ENCODE measurements at regions not wholly inside any gene's neighbourhood (a gene's known extent, or its start where the extent isn't known, plus 50 kb on each side); places are given as distances from the start of the nearest gene placed in this dataset.

GRCh38 chr5:56740868-56741267 lies 74.5 kb upstream of the MAP3K1 start:
- Histone ChIP-seq H3K9me3 (ENCODE audit: insufficient read depth, low read depth) (no peaks in the 10 kb centered on the region), H3K79me2 (ENCODE audit: low read depth) (no peaks in the 10 kb centered on the region), H3K27ac (no peak overlapping the region), H4K20me1 (ENCODE audit: insufficient read depth) (no peaks in the 10 kb centered on the region), H3K4me2 (no peak overlapping the region), H3F3A (ENCODE audit: insufficient read depth, low read depth) (no peaks in the 10 kb centered on the region; the same call in 1 of the 2 replicates), H3K27me3 (ENCODE audit: insufficient read depth, low read depth) (no peaks in the 10 kb centered on the region), H3K9me2 (ENCODE audit: insufficient read depth) (no peaks in the 10 kb centered on the region; the same call in 1 of the 2 replicates), H3K4me3 (no peak overlapping the region), H2AFZ (no peak overlapping the region), H3K36me3 (ENCODE audit: low read depth) (no peaks in the 10 kb centered on the region), H3K4me1 (replicated peaks; ENCODE audit: insufficient read depth) (no peaks in the 10 kb centered on the region)
- ChIA-PET POLR2A (ENCODE audit: unreplicated experiment) (no interaction called here), CTCF (no interaction called here)
- no TSS peak for BruUV-seq (replicated peaks)
- intact Hi-C loops (cut with micrococcal nuclease; ENCODE audit: unreplicated experiment) = no loop called here
- no peak for TF ChIP-seq EZH2 (IDR thresholded peaks at IDR 0.05; ENCODE audit: low read depth)
- TF ChIP-seq CTCF (conservative IDR thresholded peaks at IDR 0.05) = no peak
- DNase-seq = no peak

GRCh38 chr5:56739990-56740389 lies 75.4 kb upstream of the MAP3K1 start:
- Histone ChIP-seq H2AFZ (no peak overlapping the region), H3F3A (ENCODE audit: insufficient read depth, low read depth) (no peaks in the 10 kb centered on the region; the same call in 1 of the 2 replicates), H4K20me1 (ENCODE audit: insufficient read depth) (no peaks in the 10 kb centered on the region), H3K4me3 (no peak overlapping the region), H3K9me2 (ENCODE audit: insufficient read depth) (no peaks in the 10 kb centered on the region; the same call in 1 of the 2 replicates), H3K27ac (no peak overlapping the region), H3K27me3 (ENCODE audit: insufficient read depth, low read depth) (no peaks in the 10 kb centered on the region), H3K36me3 (ENCODE audit: low read depth) (no peaks in the 10 kb centered on the region), H3K9me3 (ENCODE audit: insufficient read depth, low read depth) (no peaks in the 10 kb centered on the region), H3K4me1 (replicated peaks; ENCODE audit: insufficient read depth) (peaks cover 1% of the 10 kb centered on the region; the same call in 1 of the 2 replicates), H3K4me2 (no peak overlapping the region), H3K79me2 (ENCODE audit: low read depth) (no peaks in the 10 kb centered on the region)
- ChIA-PET POLR2A (ENCODE audit: unreplicated experiment) (interaction anchor here (0.5 to 0.7 kb wide), 2 partner anchors 785 to 1643 kb away, joined by 3 read pairs; no protein-coding TSS in a partner anchor), CTCF (no interaction called here)
- intact Hi-C loops (cut with micrococcal nuclease; ENCODE audit: unreplicated experiment) = no loop called here
- TF ChIP-seq EZH2 (IDR thresholded peaks at IDR 0.05; ENCODE audit: low read depth) (no peak), CTCF (conservative IDR thresholded peaks at IDR 0.05) (no peak)
- no TSS peak for BruUV-seq (replicated peaks)
- no peak for DNase-seq

- no peak overlapping the region for H3K4me3 ChIP-seq
- ChIA-PET POLR2A (ENCODE audit: unreplicated experiment) (no interaction called here), CTCF (no interaction called here)
- H3K27me3 ChIP-seq (ENCODE audit: insufficient read depth, low read depth) = no peaks in the 10 kb centered on the region
- H3K79me2 ChIP-seq (ENCODE audit: low read depth) = no peaks in the 10 kb centered on the region
- no peaks in the 10 kb centered on the region for H3K36me3 ChIP-seq (ENCODE audit: low read depth)
- no peak overlapping the region for H2AFZ ChIP-seq
- no peaks in the 10 kb centered on the region for H3K9me3 ChIP-seq (ENCODE audit: insufficient read depth, low read depth)
- H3K9me2 ChIP-seq (ENCODE audit: insufficient read depth) = no peaks in the 10 kb centered on the region
- no peak overlapping the region for H3K27ac ChIP-seq
- peaks cover 12% of the 10 kb centered on the region for H3F3A ChIP-seq (ENCODE audit: insufficient read depth, low read depth)
- peaks cover 20% of the 10 kb centered on the region for H3K4me1 ChIP-seq (replicated peaks; ENCODE audit: insufficient read depth)
- TF ChIP-seq CTCF (conservative IDR thresholded peaks at IDR 0.05) (no peak), EZH2 (IDR thresholded peaks at IDR 0.05; ENCODE audit: low read depth) (no peak)
- DNase-seq = peak in 1 of 2 experiments; percentile 49
- no peaks in the 10 kb centered on the region for H4K20me1 ChIP-seq (ENCODE audit: insufficient read depth)
- BruUV-seq (replicated peaks) = no TSS peak
- H3K4me2 ChIP-seq = no peak overlapping the region
- intact Hi-C loops (cut with micrococcal nuclease; ENCODE audit: unreplicated experiment) = no loop called here
Observed at GRCh38 chr5:56737951-56738606, 77.3 kb upstream of the MAP3K1 start.

Data from PC-9 (cell line).